ENCODE measurements at regions not wholly inside any gene's neighbourhood (a gene's known extent, or its start where the extent isn't known, plus 50 kb on each side); places are given as distances from the start of the nearest gene placed in this dataset.

- Histone ChIP-seq H3K27me3 (ENCODE audit: control insufficient read depth, insufficient read depth, low read length) (no peaks in the 10 kb centered on the region), H3K36me3 (ENCODE audit: control insufficient read depth, insufficient read depth, low read length) (no peaks in the 10 kb centered on the region), H3K4me3 (ENCODE audit: low read length) (no peak overlapping the region), H3K4me1 (ENCODE audit: control insufficient read depth, insufficient read depth, low read length) (no peaks in the 10 kb centered on the region), H3K9ac (ENCODE audit: low read length) (no peak overlapping the region), H3K9me3 (ENCODE audit: control insufficient read depth, low read length) (no peaks in the 10 kb centered on the region)
Measured at GRCh38 chr20:11549172-11550103, 368.3 kb upstream of the BTBD3 start.

GRCh38 chr20:11550657-11551338 is 366.9 kb upstream of the BTBD3 start:
- Histone ChIP-seq H3K4me3 (ENCODE audit: low read length) (no peak overlapping the region), H3K9ac (ENCODE audit: low read length) (no peak overlapping the region), H3K27me3 (ENCODE audit: control insufficient read depth, insufficient read depth, low read length) (no peaks in the 10 kb centered on the region), H3K4me1 (ENCODE audit: control insufficient read depth, insufficient read depth, low read length) (no peaks in the 10 kb centered on the region), H3K9me3 (ENCODE audit: control insufficient read depth, low read length) (no peaks in the 10 kb centered on the region), H3K36me3 (ENCODE audit: control insufficient read depth, insufficient read depth, low read length) (no peaks in the 10 kb centered on the region)

GRCh38 chr20:11551479-11551878 is 366.2 kb upstream of the BTBD3 start:
- no peaks in the 10 kb centered on the region for H3K4me1 ChIP-seq (ENCODE audit: control insufficient read depth, insufficient read depth, low read length)
- H3K9me3 ChIP-seq (ENCODE audit: control insufficient read depth, low read length): no peaks in the 10 kb centered on the region

GRCh38 chr20:11553603-11554002 is 364.1 kb upstream of the BTBD3 start:
- H3K4me1 ChIP-seq (ENCODE audit: control insufficient read depth, insufficient read depth, low read length): no peaks in the 10 kb centered on the region
- no peaks in the 10 kb centered on the region for H3K27me3 ChIP-seq (ENCODE audit: control insufficient read depth, insufficient read depth, low read length)
- H3K36me3 ChIP-seq (ENCODE audit: control insufficient read depth, insufficient read depth, low read length): no peaks in the 10 kb centered on the region
- H3K4me3 ChIP-seq (ENCODE audit: low read length): no peak overlapping the region
- H3K9me3 ChIP-seq (ENCODE audit: control insufficient read depth, low read length): no peaks in the 10 kb centered on the region
- H3K9ac ChIP-seq (ENCODE audit: low read length): no peak overlapping the region

More at GRCh38 chr20:11551479-11551878, 366.2 kb upstream of the BTBD3 start:
- no peak overlapping the region for H3K9ac ChIP-seq (ENCODE audit: low read length)
- H3K27me3 ChIP-seq (ENCODE audit: control insufficient read depth, insufficient read depth, low read length): no peaks in the 10 kb centered on the region
- no peaks in the 10 kb centered on the region for H3K36me3 ChIP-seq (ENCODE audit: control insufficient read depth, insufficient read depth, low read length)
- no peak overlapping the region for H3K4me3 ChIP-seq (ENCODE audit: low read length)

GRCh38 chr20:11555510-11555909 is 362.2 kb upstream of the BTBD3 start:
- Histone ChIP-seq H3K4me1 (ENCODE audit: control insufficient read depth, insufficient read depth, low read length) (no peaks in the 10 kb centered on the region), H3K27me3 (ENCODE audit: control insufficient read depth, insufficient read depth, low read length) (no peaks in the 10 kb centered on the region), H3K36me3 (ENCODE audit: control insufficient read depth, insufficient read depth, low read length) (no peaks in the 10 kb centered on the region), H3K4me3 (ENCODE audit: low read length) (no peak overlapping the region), H3K9me3 (ENCODE audit: control insufficient read depth, low read length) (no peaks in the 10 kb centered on the region), H3K9ac (ENCODE audit: low read length) (no peak overlapping the region)

GRCh38 chr20:11556410-11556809 is 361.3 kb upstream of the BTBD3 start:
- Histone ChIP-seq H3K9ac (ENCODE audit: low read length) (no peak overlapping the region), H3K36me3 (ENCODE audit: control insufficient read depth, insufficient read depth, low read length) (no peaks in the 10 kb centered on the region), H3K4me3 (ENCODE audit: low read length) (no peak overlapping the region), H3K27me3 (ENCODE audit: control insufficient read depth, insufficient read depth, low read length) (no peaks in the 10 kb centered on the region), H3K9me3 (ENCODE audit: control insufficient read depth, low read length) (no peaks in the 10 kb centered on the region), H3K4me1 (ENCODE audit: control insufficient read depth, insufficient read depth, low read length) (no peaks in the 10 kb centered on the region)

- Histone ChIP-seq H3K4me3 (ENCODE audit: low read length) (no peak overlapping the region), H3K9me3 (ENCODE audit: control insufficient read depth, low read length) (no peaks in the 10 kb centered on the region), H3K36me3 (ENCODE audit: control insufficient read depth, insufficient read depth, low read length) (no peaks in the 10 kb centered on the region), H3K4me1 (ENCODE audit: control insufficient read depth, insufficient read depth, low read length) (no peaks in the 10 kb centered on the region), H3K9ac (ENCODE audit: low read length) (no peak overlapping the region), H3K27me3 (ENCODE audit: control insufficient read depth, insufficient read depth, low read length) (no peaks in the 10 kb centered on the region)
Measured at GRCh38 chr20:11564491-11564890, 353.2 kb upstream of the BTBD3 start.

- no peaks in the 10 kb centered on the region for H3K36me3 ChIP-seq (ENCODE audit: control insufficient read depth, insufficient read depth, low read length)
- no peak overlapping the region for H3K9ac ChIP-seq (ENCODE audit: low read length)
- H3K27me3 ChIP-seq (ENCODE audit: control insufficient read depth, insufficient read depth, low read length): no peaks in the 10 kb centered on the region
Measured at GRCh38 chr20:11569163-11569562, 348.5 kb upstream of the BTBD3 start.

GRCh38 chr20:11573507-11573906 is 344.2 kb upstream of the BTBD3 start:
- no peak overlapping the region for H3K4me3 ChIP-seq (ENCODE audit: low read length)
- no peaks in the 10 kb centered on the region for H3K27me3 ChIP-seq (ENCODE audit: control insufficient read depth, insufficient read depth, low read length)
- H3K4me1 ChIP-seq (ENCODE audit: control insufficient read depth, insufficient read depth, low read length): no peaks in the 10 kb centered on the region
- H3K9me3 ChIP-seq (ENCODE audit: control insufficient read depth, low read length): no peaks in the 10 kb centered on the region
- no peak overlapping the region for H3K9ac ChIP-seq (ENCODE audit: low read length)
- no peaks in the 10 kb centered on the region for H3K36me3 ChIP-seq (ENCODE audit: control insufficient read depth, insufficient read depth, low read length)

More at GRCh38 chr20:11569163-11569562, 348.5 kb upstream of the BTBD3 start:
- no peak overlapping the region for H3K4me3 ChIP-seq (ENCODE audit: low read length)
- H3K9me3 ChIP-seq (ENCODE audit: control insufficient read depth, low read length): no peaks in the 10 kb centered on the region
- no peaks in the 10 kb centered on the region for H3K4me1 ChIP-seq (ENCODE audit: control insufficient read depth, insufficient read depth, low read length)

- no peak overlapping the region for H3K4me3 ChIP-seq (ENCODE audit: low read length)
- H3K9me3 ChIP-seq (ENCODE audit: control insufficient read depth, low read length): no peaks in the 10 kb centered on the region
- H3K4me1 ChIP-seq (ENCODE audit: control insufficient read depth, insufficient read depth, low read length): no peaks in the 10 kb centered on the region
- no peaks in the 10 kb centered on the region for H3K36me3 ChIP-seq (ENCODE audit: control insufficient read depth, insufficient read depth, low read length)
- no peak overlapping the region for H3K9ac ChIP-seq (ENCODE audit: low read length)
- H3K27me3 ChIP-seq (ENCODE audit: control insufficient read depth, insufficient read depth, low read length): no peaks in the 10 kb centered on the region
Measured at GRCh38 chr20:11581271-11581670, 336.4 kb upstream of the BTBD3 start.

GRCh38 chr20:11582060-11582459 is 335.6 kb upstream of the BTBD3 start:
- Histone ChIP-seq H3K4me1 (ENCODE audit: control insufficient read depth, insufficient read depth, low read length) (no peaks in the 10 kb centered on the region), H3K36me3 (ENCODE audit: control insufficient read depth, insufficient read depth, low read length) (no peaks in the 10 kb centered on the region), H3K9me3 (ENCODE audit: control insufficient read depth, low read length) (no peaks in the 10 kb centered on the region), H3K27me3 (ENCODE audit: control insufficient read depth, insufficient read depth, low read length) (no peaks in the 10 kb centered on the region), H3K9ac (ENCODE audit: low read length) (no peak overlapping the region), H3K4me3 (ENCODE audit: low read length) (no peak overlapping the region)

GRCh38 chr20:11585752-11586352 is 331.8 kb upstream of the BTBD3 start:
- H3K4me1 ChIP-seq (ENCODE audit: control insufficient read depth, insufficient read depth, low read length): no peaks in the 10 kb centered on the region
- no peak overlapping the region for H3K4me3 ChIP-seq (ENCODE audit: low read length)
- H3K9ac ChIP-seq (ENCODE audit: low read length): no peak overlapping the region
- no peaks in the 10 kb centered on the region for H3K27me3 ChIP-seq (ENCODE audit: control insufficient read depth, insufficient read depth, low read length)
- H3K9me3 ChIP-seq (ENCODE audit: control insufficient read depth, low read length): no peaks in the 10 kb centered on the region
- H3K36me3 ChIP-seq (ENCODE audit: control insufficient read depth, insufficient read depth, low read length): no peaks in the 10 kb centered on the region

All from mucosa of stomach (tissue), 1 donor.